ENCODE measurements at regions not wholly inside any gene's neighbourhood (a gene's known extent, or its start where the extent isn't known, plus 50 kb on each side); places are given as distances from the start of the nearest gene placed in this dataset.

- DNase-seq (ENCODE audit: low read depth in 1 of 2, low spot score in 2 of 2) (no peak), FAIRE-seq (no peak)
- Histone ChIP-seq H2BK20ac (ENCODE audit: low read length) (no peak overlapping the region), H4K5ac (ENCODE audit: insufficient read length, low read depth, low read length) (no peak overlapping the region), H3K79me2 (ENCODE audit: control insufficient read depth in 1 of 2, insufficient read depth in 2 of 2, low read length in 2 of 2) (no peaks in the 10 kb centered on the region), H2BK120ac (replicated peaks; ENCODE audit: low read depth, low read length) (no peak overlapping the region), H3K4me1 (replicated peaks in 1 of 4; ENCODE audit: control insufficient read depth in 3 of 4, insufficient read depth in 4 of 4, low read length in 3 of 4) (no peaks in the 10 kb centered on the region), H3K79me1 (ENCODE audit: low read depth, low read length) (no peaks in the 10 kb centered on the region), H2AK5ac (ENCODE audit: low read depth, low read length) (no peak overlapping the region), H3K23me2 (ENCODE audit: low read depth, low read length) (no peaks in the 10 kb centered on the region), H2AFZ (ENCODE audit: low read length) (no peak overlapping the region), H4K91ac (replicated peaks; ENCODE audit: insufficient read length, low read length) (no peak overlapping the region), H3K27me3 (replicated peaks in 1 of 4; ENCODE audit: control insufficient read depth in 3 of 4, extremely low read depth in 1 of 4, insufficient read depth in 3 of 4, low read length in 3 of 4) (peaks cover 0 to 2% (median 0%) of the 10 kb centered on the region in 4 experiments; a peak in 1 of 7 replicates), H3K27ac (ENCODE audit: low read depth, low read length) (no peak overlapping the region), H3K9ac (replicated peaks in 1 of 4; ENCODE audit: extremely low read depth in 1 of 4, low read depth in 3 of 4, low read length in 3 of 4) (no peak overlapping the region), H2BK15ac (ENCODE audit: low read length) (no peak overlapping the region), H3K14ac (ENCODE audit: insufficient read length) (no peak overlapping the region), H3K36me3 (ENCODE audit: control insufficient read depth in 2 of 4, insufficient read depth in 4 of 4, low read length in 3 of 4) (no peaks in the 10 kb centered on the region), H3K4me3 (ENCODE audit: extremely low read depth in 1 of 4, insufficient read depth in 2 of 4, low read depth in 3 of 4, low read length in 4 of 4) (no peak overlapping the region), H3K4me2 (ENCODE audit: insufficient read depth in 1 of 2, low read depth in 2 of 2, low read length in 2 of 2) (no peak overlapping the region), H3K9me3 (ENCODE audit: insufficient read depth in 2 of 2, low read depth in 1 of 2, low read length in 1 of 2) (no peaks in the 10 kb centered on the region), H4K8ac (ENCODE audit: extremely low read depth, insufficient read depth, low read length) (no peak overlapping the region), H3K4ac (replicated peaks; ENCODE audit: insufficient read length, low read depth, low read length) (no peak overlapping the region), H2BK12ac (ENCODE audit: low read depth, low read length) (no peak overlapping the region), H3K23ac (ENCODE audit: insufficient read length) (no peak overlapping the region), H3K18ac (ENCODE audit: extremely low read depth, low read length) (no peak overlapping the region), H4K20me1 (replicated peaks in 1 of 2; ENCODE audit: control insufficient read depth in 1 of 2, insufficient read depth in 2 of 2, low read length in 2 of 2) (no peaks in the 10 kb centered on the region), H2BK5ac (ENCODE audit: low read depth, low read length) (no peak overlapping the region), H3K56ac (replicated peaks; ENCODE audit: insufficient read length, low read depth, low read length) (no peak overlapping the region)
- ChIA-PET POLR2A (ENCODE audit: partially characterized antibody) (no interaction called here), CTCF (ENCODE audit: partially characterized antibody) (no interaction called here)
- WGBS, 2 experiments (ENCODE audit: extremely low coverage in 1 of 2, insufficient coverage in 1 of 2, insufficient read length in 1 of 2, insufficient replicate concordance in 2 of 2, low coverage in 1 of 2, low lambda C conversion rate in 2 of 2, missing lambda C conversion rate in 1 of 2): 71% methylated on average over 2 of the region's 3 CpGs; no CpG with 5 or more reads in 1 of the 2 experiments
- TF ChIP-seq JUND (IDR thresholded peaks at IDR 0.05; ENCODE audit: low read length): no peak
- no peak for TF ChIP-seq PHF8 (conservative IDR thresholded peaks at IDR 0.05; ENCODE audit: low read depth, low read length)
- no peak for TF ChIP-seq ATF2 (IDR thresholded peaks at IDR 0.05; ENCODE audit: low read length)
- TF ChIP-seq ZNF274 (IDR thresholded peaks at IDR 0.05; ENCODE audit: borderline replicate concordance, extremely low read depth, low read length): no peak
- TF ChIP-seq E2F6 (IDR thresholded peaks at IDR 0.05): no peak
- no peak for TF ChIP-seq YY1 (IDR thresholded peaks at IDR 0.05; ENCODE audit: low read depth, low read length)
- no peak for TF ChIP-seq MAFK (IDR thresholded peaks at IDR 0.05; ENCODE audit: low read depth, low read length)
- no peak for TF ChIP-seq SP4 (IDR thresholded peaks at IDR 0.05; ENCODE audit: low read length)
- TF ChIP-seq HDAC6 (IDR thresholded peaks at IDR 0.05; ENCODE audit: low read depth, low read length): no peak
- TF ChIP-seq BACH1 (IDR thresholded peaks at IDR 0.05; ENCODE audit: low read length): no peak
- TF ChIP-seq EGR1 (IDR thresholded peaks at IDR 0.05; ENCODE audit: borderline replicate concordance, low read depth, low read length): no peak
- TF ChIP-seq KDM5A (IDR thresholded peaks at IDR 0.05; ENCODE audit: low read length): no peak
- TF ChIP-seq TCF12 (IDR thresholded peaks at IDR 0.05; ENCODE audit: low read depth, low read length): no peak
- no peak for TF ChIP-seq GABPA (IDR thresholded peaks at IDR 0.05; ENCODE audit: borderline replicate concordance, insufficient read depth, low read length)
These were observed 291.0 kb upstream of the CDH19 start for GRCh38 chr18:66894851-66895250.

Measured in H1 (cell line).